Endothelial cell of umbilical vein (primary cell): ENCODE measurements at regions not wholly inside any gene's neighbourhood (a gene's known extent, or its start where the extent isn't known, plus 50 kb on each side); places are given as distances from the start of the nearest gene placed in this dataset.

Experiments used
- BruUV-seq: library from RNA; stranded (reverse); fragments of 400-500 nt; replicated peaks from 2 replicates; lab custom pipeline; 2021; lab: Mats Ljungman, UMichigan
- CTCF ChIA-PET: fragments of 300-600, 350-600 bp; sonication (Branson Sonifier 250); formaldehyde crosslinking; loops from one replicate; lab custom pipeline; 2021; ENCODE audit warnings: antibody characterized with exemption, inconsistent platforms; lab: Charles Lee
- POLR2A ChIA-PET: fragments of 300-600, 350-600 bp; sonication (Branson Sonifier 250); formaldehyde crosslinking; loops from one replicate; lab custom pipeline; 2021; ENCODE audit warnings: antibody characterized with exemption, inconsistent platforms; lab: Charles Lee
- DNase-seq: peaks from one replicate; pipeline ENCODE4 v3.0.0-alpha.2; 2011; ENCODE audit warnings: low read depth, low spot score
- FAIRE-seq: peaks from 2 replicates; lab custom pipeline; 2011; peaks lifted over from hg19 to GRCh38; lab: Jason Lieb, UNC
- H2AFZ ChIP-seq: 2 replicates; pipeline ENCODE4 v1.6.0; 2012; ENCODE audit warnings: low read depth, low read length, control low read depth, inconsistent platforms
- H3K27ac ChIP-seq: 2 replicates; pipeline ENCODE4 v1.5.1; 2011; ENCODE audit warnings: low read depth, mild to moderate bottlenecking, control low read depth, low read length, moderate library complexity; ENCODE audit not compliant: insufficient read depth
- H3K27me3 ChIP-seq, 2 experiments: 2 replicates each; pipeline versions ENCODE4 v1.6.0 to v1.6.1; 2011; ENCODE audit warnings: low read length in 2 of 2, mixed read lengths in 1 of 2; ENCODE audit not compliant: control insufficient read depth in 2 of 2, insufficient read depth in 2 of 2
- H3K36me3 ChIP-seq, 2 experiments: 2 replicates in 1 of 2; 3 replicates in 1 of 2; pipeline ENCODE4 v1.5.1; 2011; ENCODE audit warnings: low read length in 2 of 2, mild to moderate bottlenecking in 1 of 2, moderate library complexity in 1 of 2; ENCODE audit not compliant: control insufficient read depth in 2 of 2, insufficient read depth in 2 of 2; ENCODE audit errors: extremely low read depth in 1 of 2
- H3K4me1 ChIP-seq: 3 replicates; pipeline ENCODE4 v1.5.1; 2011; ENCODE audit warnings: mild to moderate bottlenecking, low read length; ENCODE audit not compliant: control insufficient read depth, insufficient read depth; ENCODE audit errors: extremely low read depth
- H3K4me2 ChIP-seq: 2 replicates; pipeline ENCODE4 v1.6.1; 2011; ENCODE audit warnings: low read length, control low read depth, mixed read lengths; ENCODE audit not compliant: insufficient read depth
- H3K4me3 ChIP-seq, 3 experiments: fragments of 200-600 bp in 1 of 3; sonication (generic), shearing (Covaris generic) in 1 of 3; replicated peaks in 1 of 3; 2 replicates each; pipeline ENCODE4 v1.5.1; 2011 to 2016; ENCODE audit warnings: control low read depth in 3 of 3, low read length in 3 of 3, mild to moderate bottlenecking in 2 of 3, inconsistent platforms in 1 of 3, low read depth in 1 of 3, moderate library complexity in 1 of 3; ENCODE audit not compliant: insufficient read depth in 1 of 3
- H3K79me2 ChIP-seq: 2 replicates; pipeline ENCODE4 v1.6.0; 2012; ENCODE audit warnings: low read length, inconsistent platforms; ENCODE audit not compliant: control insufficient read depth, insufficient read depth
- H3K9ac ChIP-seq: replicated peaks from 2 replicates; pipeline ENCODE3; 2011; ENCODE audit warnings: low read length, control low read depth; ENCODE audit not compliant: insufficient read depth; ENCODE audit errors: extremely low read depth
- H3K9me1 ChIP-seq: replicated peaks from 3 replicates; pipeline ENCODE4 v1.6.0; 2011; ENCODE audit warnings: mild to moderate bottlenecking, low read length; ENCODE audit not compliant: control insufficient read depth, insufficient read depth; ENCODE audit errors: extremely low read depth
- H3K9me3 ChIP-seq: replicated peaks from 2 replicates; pipeline ENCODE4 v1.5.1; 2012; ENCODE audit warnings: low read length, inconsistent platforms; ENCODE audit not compliant: control insufficient read depth, insufficient read depth
- H4K20me1 ChIP-seq: replicated peaks from 2 replicates; pipeline ENCODE3; 2011; ENCODE audit warnings: mild to moderate bottlenecking, low read length; ENCODE audit not compliant: control insufficient read depth, insufficient read depth; ENCODE audit errors: extremely low read depth
- EZH2 ChIP-seq: IDR thresholded peaks from 2 replicates; pipeline ENCODE4 v1.6.1; 2012; ENCODE audit warnings: borderline replicate concordance, low read depth, mild to moderate bottlenecking, moderate library complexity, low read length, inconsistent platforms; ENCODE audit not compliant: severe bottlenecking
- FOS ChIP-seq: IDR thresholded peaks from 2 replicates; pipeline ENCODE4 v1.6.1; 2011; ENCODE audit warnings: mild to moderate bottlenecking, low read length, moderate library complexity, borderline replicate concordance; ENCODE audit not compliant: insufficient read depth
- GATA2 ChIP-seq: IDR thresholded peaks from 2 replicates; pipeline ENCODE4 v1.7.0; 2011; ENCODE audit warnings: low read depth, mild to moderate bottlenecking, moderate library complexity, mixed read lengths, low read length; ENCODE audit not compliant: insufficient read length, insufficient read depth
- JUN ChIP-seq: IDR thresholded peaks from 2 replicates; pipeline ENCODE4 v1.6.1; 2011; ENCODE audit warnings: borderline replicate concordance, low read depth; ENCODE audit not compliant: insufficient read length, insufficient read depth
- MYC ChIP-seq: IDR thresholded peaks from one replicate; pipeline ENCODE4 v1.6.1; 2011; ENCODE audit warnings: mild to moderate bottlenecking, low read depth, low read length
- POLR2A ChIP-seq: IDR thresholded peaks from 2 replicates; pipeline ENCODE4 v1.6.1; 2012; ENCODE audit warnings: low read depth, mild to moderate bottlenecking, control low read depth, low read length
- POLR2AphosphoS5 ChIP-seq: IDR thresholded peaks from 2 replicates; pipeline ENCODE4 v1.6.1; 2012; ENCODE audit warnings: low read depth, mild to moderate bottlenecking, control low read depth, low read length, moderate library complexity; ENCODE audit not compliant: insufficient read depth
- dilution Hi-C: fragments of 300-500 bp; cut with MboI; formaldehyde crosslinking; loops from one replicate; pipeline ENCODE4 v1.15.0; 2019; ENCODE audit warnings: low sequenced_read_pairs; ENCODE audit not compliant: extremely low pct_ligation_motif_present
- intact Hi-C: fragments of 100-400 bp; cut with micrococcal nuclease; formaldehyde crosslinking; loops from one replicate; pipeline ENCODE4 v1.10.0; 2022
- TF ChIP-seq, protein P1 (sequence below): IDR thresholded peaks from 2 replicates; pipeline ENCODE4 v1.6.1; 2011; ENCODE audit not compliant: insufficient read depth, insufficient read length
- TF ChIP-seq, protein P2 (sequence below), 2 donors: IDR thresholded peaks; 1 replicate in 1 of 2; 2 replicates in 1 of 2; pipeline ENCODE4 v1.5.1; 2011; ENCODE audit warnings: low read length in 2 of 2, mild to moderate bottlenecking in 2 of 2, moderate library complexity in 2 of 2, control low read depth in 1 of 2, inconsistent platforms in 1 of 2, low read depth in 1 of 2; ENCODE audit not compliant: insufficient read depth in 1 of 2; ENCODE audit errors: extremely low read depth in 1 of 2

DNA sequence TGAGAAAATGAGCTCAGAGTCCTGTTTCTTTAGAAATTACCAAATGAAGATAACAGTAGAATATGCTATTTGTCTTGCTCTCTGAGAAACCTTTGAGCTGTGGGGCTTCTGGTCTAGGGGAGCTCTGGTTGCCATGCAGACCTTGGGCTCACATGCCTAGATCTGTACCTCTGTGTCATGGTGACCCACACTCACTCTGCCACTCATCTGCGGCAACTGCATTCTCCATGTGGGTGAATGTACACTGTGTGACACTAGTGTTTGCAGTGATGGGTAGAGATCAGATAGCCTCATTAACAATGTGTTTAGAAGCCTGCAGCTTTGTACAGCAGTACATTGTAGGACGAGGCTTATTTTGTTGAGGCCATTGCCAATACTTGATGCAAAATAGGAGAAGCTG lies 521.2 kb downstream of the CHSY3 start:
- Histone ChIP-seq H2AFZ (no peak overlapping the region), H3K9me1 (no peaks in the 10 kb centered on the region), H3K4me2 (no peak overlapping the region), H3K9me3 (no peaks in the 10 kb centered on the region), H3K79me2 (no peaks in the 10 kb centered on the region), H3K27ac (no peak overlapping the region), H3K36me3 (no peaks in the 10 kb centered on the region), H3K4me1 (no peaks in the 10 kb centered on the region), H3K27me3 (no peaks in the 10 kb centered on the region), H4K20me1 (no peaks in the 10 kb centered on the region), H3K9ac (no peak overlapping the region), H3K4me3 (no peak overlapping the region)
- BruUV-seq, result no TSS peak
- no peak for TF ChIP-seq POLR2A
- TF ChIP-seq EZH2, result no peak
- TF ChIP-seq, protein P1, sequence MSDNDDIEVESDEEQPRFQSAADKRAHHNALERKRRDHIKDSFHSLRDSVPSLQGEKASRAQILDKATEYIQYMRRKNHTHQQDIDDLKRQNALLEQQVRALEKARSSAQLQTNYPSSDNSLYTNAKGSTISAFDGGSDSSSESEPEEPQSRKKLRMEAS, result no peak
- TF ChIP-seq, protein P2, sequence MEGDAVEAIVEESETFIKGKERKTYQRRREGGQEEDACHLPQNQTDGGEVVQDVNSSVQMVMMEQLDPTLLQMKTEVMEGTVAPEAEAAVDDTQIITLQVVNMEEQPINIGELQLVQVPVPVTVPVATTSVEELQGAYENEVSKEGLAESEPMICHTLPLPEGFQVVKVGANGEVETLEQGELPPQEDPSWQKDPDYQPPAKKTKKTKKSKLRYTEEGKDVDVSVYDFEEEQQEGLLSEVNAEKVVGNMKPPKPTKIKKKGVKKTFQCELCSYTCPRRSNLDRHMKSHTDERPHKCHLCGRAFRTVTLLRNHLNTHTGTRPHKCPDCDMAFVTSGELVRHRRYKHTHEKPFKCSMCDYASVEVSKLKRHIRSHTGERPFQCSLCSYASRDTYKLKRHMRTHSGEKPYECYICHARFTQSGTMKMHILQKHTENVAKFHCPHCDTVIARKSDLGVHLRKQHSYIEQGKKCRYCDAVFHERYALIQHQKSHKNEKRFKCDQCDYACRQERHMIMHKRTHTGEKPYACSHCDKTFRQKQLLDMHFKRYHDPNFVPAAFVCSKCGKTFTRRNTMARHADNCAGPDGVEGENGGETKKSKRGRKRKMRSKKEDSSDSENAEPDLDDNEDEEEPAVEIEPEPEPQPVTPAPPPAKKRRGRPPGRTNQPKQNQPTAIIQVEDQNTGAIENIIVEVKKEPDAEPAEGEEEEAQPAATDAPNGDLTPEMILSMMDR (IDR thresholded peaks at IDR 0.05; ENCODE audit: extremely low read depth in 1 of 2, insufficient read depth in 1 of 2, low read depth in 1 of 2, low read length in 2 of 2), result no peak
- TF ChIP-seq FOS, result no peak
- no peak for TF ChIP-seq MYC
- TF ChIP-seq GATA2, result no peak
- TF ChIP-seq JUN, result no peak
- TF ChIP-seq POLR2AphosphoS5, result no peak
- ChIA-PET POLR2A (no interaction called here), CTCF (interaction anchor here (1.2 kb wide), 1 partner anchor 9 kb away, joined by 3 read pairs; no protein-coding TSS in a partner anchor)
- intact Hi-C loops, result no loop called here
- FAIRE-seq (no peak), DNase-seq (no peak)
- dilution Hi-C loops, result no loop called here
